Neural progenitor cell (in vitro differentiated cells): ENCODE measurements at regions not wholly inside any gene's neighbourhood (a gene's known extent, or its start where the extent isn't known, plus 50 kb on each side); places are given as distances from the start of the nearest gene placed in this dataset.

Experiments used
- DNase-seq: peaks from one replicate; pipeline ENCODE4 v3.0.0-alpha.2; 2016; ENCODE audit warnings: low spot score
- H2AFZ ChIP-seq: fragments of 200-600 bp; sonication (generic); replicated peaks from 2 replicates; pipeline ENCODE4 v1.6.1; 2016; ENCODE audit warnings: antibody characterized with exemption
- H3F3A ChIP-seq: fragments of 200-600 bp; sonication (generic); 2 replicates; pipeline ENCODE4 v1.6.1; 2016; ENCODE audit warnings: antibody characterized with exemption, low read depth
- H3K27ac ChIP-seq: fragments of 200-600 bp; sonication (generic); 2 replicates; pipeline ENCODE4 v1.5.1; 2016; ENCODE audit warnings: mild to moderate bottlenecking
- H3K27me3 ChIP-seq: fragments of 200-600 bp; sonication (generic); 2 replicates; pipeline ENCODE4 v1.6.1; 2016; ENCODE audit warnings: mild to moderate bottlenecking, moderate library complexity
- H3K36me3 ChIP-seq: fragments of 200-600 bp; sonication (generic); 2 replicates; pipeline ENCODE4 v1.5.1; 2016
- H3K4me1 ChIP-seq: fragments of 200-600 bp; sonication (generic); 2 replicates; pipeline ENCODE4 v1.6.1; 2016; ENCODE audit warnings: mixed run types
- H3K4me2 ChIP-seq: fragments of 200-600 bp; sonication (generic); 2 replicates; pipeline ENCODE4 v1.6.1; 2016
- H3K4me3 ChIP-seq: fragments of 200-600 bp; sonication (generic); 2 replicates; pipeline ENCODE4 v1.5.1; 2016
- H3K79me2 ChIP-seq: fragments of 200-600 bp; sonication (generic); 2 replicates; pipeline ENCODE4 v1.6.1; 2016; ENCODE audit warnings: low read depth
- H3K9ac ChIP-seq: fragments of 200-600 bp; sonication (generic); 2 replicates; pipeline ENCODE4 v1.6.1; 2016
- H3K9me3 ChIP-seq: fragments of 200-600 bp; sonication (generic); 2 replicates; pipeline ENCODE4 v1.5.1; 2016; ENCODE audit warnings: low read depth
- H4K20me1 ChIP-seq: fragments of 200-600 bp; sonication (generic); 2 replicates; pipeline ENCODE4 v1.6.1; 2016; ENCODE audit warnings: low read depth
- H3K27ac Mint-ChIP-seq: 3 replicates; pipeline ENCODE4 v1.8.0; 2021; ENCODE audit warnings: mixed read lengths
- H3K27me3 Mint-ChIP-seq: 2 replicates; pipeline ENCODE4 v1.8.0; 2022; ENCODE audit warnings: low read depth, mild to moderate bottlenecking, inconsistent platforms, moderate library complexity, mixed read lengths; ENCODE audit not compliant: insufficient read depth
- H3K36me3 Mint-ChIP-seq: 3 replicates; pipeline ENCODE4 v1.8.0; 2021; ENCODE audit warnings: mixed read lengths
- H3K4me1 Mint-ChIP-seq: 3 replicates; pipeline ENCODE4 v1.8.0; 2021; ENCODE audit warnings: mixed read lengths
- H3K4me3 Mint-ChIP-seq: 3 replicates; pipeline ENCODE4 v1.8.0; 2021; ENCODE audit warnings: mild to moderate bottlenecking, moderate library complexity, mixed read lengths
- H3K9me3 Mint-ChIP-seq: 3 replicates; pipeline ENCODE4 v1.8.0; 2020; ENCODE audit warnings: mixed read lengths
- CTCF ChIP-seq: fragments of 200-600 bp; sonication (generic); IDR thresholded peaks from 2 replicates; pipeline ENCODE4 v1.5.1; 2017; ENCODE audit warnings: antibody characterized with exemption, mild to moderate bottlenecking
- EZH2 ChIP-seq: fragments of 200-600 bp; sonication (generic); IDR thresholded peaks from 2 replicates; pipeline ENCODE4 v1.6.1; 2017; ENCODE audit warnings: antibody characterized with exemption, mild to moderate bottlenecking, moderate library complexity
- EZH2phosphoT487 ChIP-seq: fragments of 200-600 bp; sonication (generic); IDR thresholded peaks from 2 replicates; pipeline ENCODE4 v1.6.1; 2017; ENCODE audit warnings: antibody characterized with exemption

- Histone ChIP-seq H4K20me1 (no peaks in the 10 kb centered on the region), H3K79me2 (no peaks in the 10 kb centered on the region), H3K27me3 (no peaks in the 10 kb centered on the region), H3K4me1 (peaks cover 18% of the 10 kb centered on the region), H3K4me2 (no peak overlapping the region), H3K27ac (no peak overlapping the region), H3F3A (peaks cover 15% of the 10 kb centered on the region), H2AFZ (no peak overlapping the region), H3K9ac (no peak overlapping the region), H3K9me3 (no peaks in the 10 kb centered on the region), H3K4me3 (no peak overlapping the region), H3K36me3 (no peaks in the 10 kb centered on the region)
- H3K27me3 Mint-ChIP-seq = peaks cover 3% of the 10 kb centered on the region
- H3K4me1 Mint-ChIP-seq = peaks cover 19% of the 10 kb centered on the region
- H3K27ac Mint-ChIP-seq = no peak overlapping the region
- no peaks in the 10 kb centered on the region for H3K9me3 Mint-ChIP-seq
- peak; percentile 80 for DNase-seq
- H3K36me3 Mint-ChIP-seq = no peaks in the 10 kb centered on the region
- TF ChIP-seq CTCF = peak; percentile 95
- no peak for TF ChIP-seq EZH2phosphoT487
- no peak overlapping the region for H3K4me3 Mint-ChIP-seq
Measured at GRCh38 chr20:39264506-39265172, 302.5 kb downstream of the DHX35 start.

DNA sequence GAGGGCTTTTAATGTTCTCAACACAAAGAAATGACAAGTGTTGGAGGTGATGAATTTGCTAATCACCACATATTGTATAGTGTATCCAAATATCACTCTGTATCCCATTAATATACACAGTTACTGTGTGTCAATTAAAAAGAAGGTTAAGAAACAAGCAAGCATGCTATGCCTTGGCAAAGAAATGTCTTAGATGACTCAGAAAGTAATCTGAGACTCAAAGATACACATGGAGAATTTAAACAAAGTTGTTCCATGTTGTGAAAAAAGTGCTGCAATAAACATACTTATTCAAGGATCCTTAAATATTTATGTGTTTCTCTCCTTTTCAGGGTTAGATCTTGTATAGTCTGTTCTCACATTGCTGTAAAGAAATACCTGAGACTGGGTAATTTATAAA, 300.9 kb downstream of the DHX35 start:
- Mint-ChIP-seq H3K4me1 (peaks cover 6% of the 10 kb centered on the region), H3K4me3 (no peak overlapping the region)

DNA sequence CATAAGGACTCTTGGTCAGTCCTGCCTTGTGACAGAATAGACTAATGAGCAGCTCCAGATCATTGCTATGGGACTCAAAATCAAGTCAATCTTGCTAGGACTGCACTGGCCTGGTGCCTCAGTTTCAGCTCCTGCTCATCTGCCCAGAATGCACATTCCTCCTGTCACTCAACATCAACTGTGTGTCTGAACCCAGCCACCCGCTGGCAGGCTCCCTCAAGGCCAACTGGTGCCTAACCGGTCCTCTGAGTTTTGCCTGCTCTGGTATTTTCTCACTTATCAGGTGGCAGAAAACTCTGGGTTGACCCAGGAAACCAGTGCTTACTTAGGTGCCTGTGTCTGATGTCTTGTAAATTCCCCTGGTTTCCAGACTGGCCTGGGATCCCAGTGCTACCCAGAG, 297.7 kb downstream of the DHX35 start:
- no peak overlapping the region for H3K27ac Mint-ChIP-seq
- H2AFZ ChIP-seq = no peak overlapping the region
- no peaks in the 10 kb centered on the region for H3K9me3 ChIP-seq
- H3K79me2 ChIP-seq = no peaks in the 10 kb centered on the region
- no peaks in the 10 kb centered on the region for H3K4me1 ChIP-seq
- no peaks in the 10 kb centered on the region for H3K27me3 ChIP-seq
- no peaks in the 10 kb centered on the region for H3K9me3 Mint-ChIP-seq
- H3K4me1 Mint-ChIP-seq = peaks cover 3% of the 10 kb centered on the region
- no peak overlapping the region for H3K4me3 ChIP-seq
- H3K9ac ChIP-seq = no peak overlapping the region
- no peak for TF ChIP-seq EZH2phosphoT487
- no peak for TF ChIP-seq EZH2
- TF ChIP-seq CTCF = no peak
- H3K27me3 Mint-ChIP-seq = no peaks in the 10 kb centered on the region
- no peaks in the 10 kb centered on the region for H4K20me1 ChIP-seq
- H3K36me3 Mint-ChIP-seq = no peaks in the 10 kb centered on the region
- no peaks in the 10 kb centered on the region for H3F3A ChIP-seq
- no peak overlapping the region for H3K4me2 ChIP-seq
- H3K4me3 Mint-ChIP-seq = no peak overlapping the region
- no peaks in the 10 kb centered on the region for H3K36me3 ChIP-seq
- no peak overlapping the region for H3K27ac ChIP-seq
- no peak for DNase-seq

More for the DNA sequence above, 300.9 kb downstream of the DHX35 start:
- H3K36me3 ChIP-seq = no peaks in the 10 kb centered on the region
- H3K27ac ChIP-seq = no peak overlapping the region
- TF ChIP-seq EZH2phosphoT487 (no peak), CTCF (no peak), EZH2 (no peak)
- H3K9me3 ChIP-seq = no peaks in the 10 kb centered on the region
- Mint-ChIP-seq H3K36me3 (no peaks in the 10 kb centered on the region), H3K27me3 (no peaks in the 10 kb centered on the region), H3K9me3 (no peaks in the 10 kb centered on the region), H3K27ac (no peak overlapping the region)
- no peaks in the 10 kb centered on the region for H3K79me2 ChIP-seq
- peaks cover 5% of the 10 kb centered on the region for H3F3A ChIP-seq
- H2AFZ ChIP-seq = no peak overlapping the region
- no peak overlapping the region for H3K9ac ChIP-seq
- peaks cover 4% of the 10 kb centered on the region for H3K4me1 ChIP-seq
- H3K4me3 ChIP-seq = no peak overlapping the region
- H3K27me3 ChIP-seq = no peaks in the 10 kb centered on the region
- no peaks in the 10 kb centered on the region for H4K20me1 ChIP-seq
- no peak for DNase-seq
- H3K4me2 ChIP-seq = no peak overlapping the region
